ENCODE measurements at regions not wholly inside any gene's neighbourhood (a gene's known extent, or its start where the extent isn't known, plus 50 kb on each side); places are given as distances from the start of the nearest gene placed in this dataset.

- no peak for ATAC-seq
- TF ChIP-seq GLIS3 (CRISPR knock-in tag; IDR thresholded peaks at IDR 0.05) (no peak), ISL1 (CRISPR knock-in tag; IDR thresholded peaks at IDR 0.05) (no peak), CSDC2 (CRISPR knock-in tag; IDR thresholded peaks at IDR 0.05) (no peak), ZC3H10 (CRISPR knock-in tag; IDR thresholded peaks at IDR 0.05) (no peak), SNAI2 (CRISPR knock-in tag; IDR thresholded peaks at IDR 0.05) (no peak), TOX (CRISPR knock-in tag; IDR thresholded peaks at IDR 0.05; ENCODE audit: borderline replicate concordance) (no peak), PPARA (CRISPR knock-in tag; IDR thresholded peaks at IDR 0.05; ENCODE audit: borderline replicate concordance) (no peak), ZNF70 (CRISPR knock-in tag; IDR thresholded peaks at IDR 0.05) (no peak), RARB (CRISPR knock-in tag; IDR thresholded peaks at IDR 0.05) (no peak), OSR1 (CRISPR knock-in tag; IDR thresholded peaks at IDR 0.05) (no peak), ARNTL (CRISPR knock-in tag; IDR thresholded peaks at IDR 0.05; ENCODE audit: borderline replicate concordance, low read depth) (no peak), PATZ1 (CRISPR knock-in tag; IDR thresholded peaks at IDR 0.05; ENCODE audit: borderline replicate concordance) (no peak), ZNF8 (CRISPR knock-in tag; IDR thresholded peaks at IDR 0.05) (no peak), ZFP3 (CRISPR knock-in tag; IDR thresholded peaks at IDR 0.05) (no peak), ZFP30 (CRISPR knock-in tag; IDR thresholded peaks at IDR 0.05) (no peak), TSHZ2 (CRISPR knock-in tag; IDR thresholded peaks at IDR 0.05) (no peak), ZNF565 (CRISPR knock-in tag; conservative IDR thresholded peaks at IDR 0.05; ENCODE audit: low read depth) (no peak)
- TF ChIP-seq, protein P1, sequence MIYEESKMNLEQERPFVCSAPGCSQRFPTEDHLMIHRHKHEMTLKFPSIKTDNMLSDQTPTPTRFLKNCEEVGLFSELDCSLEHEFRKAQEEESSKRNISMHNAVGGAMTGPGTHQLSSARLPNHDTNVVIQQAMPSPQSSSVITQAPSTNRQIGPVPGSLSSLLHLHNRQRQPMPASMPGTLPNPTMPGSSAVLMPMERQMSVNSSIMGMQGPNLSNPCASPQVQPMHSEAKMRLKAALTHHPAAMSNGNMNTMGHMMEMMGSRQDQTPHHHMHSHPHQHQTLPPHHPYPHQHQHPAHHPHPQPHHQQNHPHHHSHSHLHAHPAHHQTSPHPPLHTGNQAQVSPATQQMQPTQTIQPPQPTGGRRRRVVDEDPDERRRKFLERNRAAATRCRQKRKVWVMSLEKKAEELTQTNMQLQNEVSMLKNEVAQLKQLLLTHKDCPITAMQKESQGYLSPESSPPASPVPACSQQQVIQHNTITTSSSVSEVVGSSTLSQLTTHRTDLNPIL (CRISPR knock-in tag; IDR thresholded peaks at IDR 0.05; ENCODE audit: low read depth): no peak
- TF ChIP-seq, protein P2, sequence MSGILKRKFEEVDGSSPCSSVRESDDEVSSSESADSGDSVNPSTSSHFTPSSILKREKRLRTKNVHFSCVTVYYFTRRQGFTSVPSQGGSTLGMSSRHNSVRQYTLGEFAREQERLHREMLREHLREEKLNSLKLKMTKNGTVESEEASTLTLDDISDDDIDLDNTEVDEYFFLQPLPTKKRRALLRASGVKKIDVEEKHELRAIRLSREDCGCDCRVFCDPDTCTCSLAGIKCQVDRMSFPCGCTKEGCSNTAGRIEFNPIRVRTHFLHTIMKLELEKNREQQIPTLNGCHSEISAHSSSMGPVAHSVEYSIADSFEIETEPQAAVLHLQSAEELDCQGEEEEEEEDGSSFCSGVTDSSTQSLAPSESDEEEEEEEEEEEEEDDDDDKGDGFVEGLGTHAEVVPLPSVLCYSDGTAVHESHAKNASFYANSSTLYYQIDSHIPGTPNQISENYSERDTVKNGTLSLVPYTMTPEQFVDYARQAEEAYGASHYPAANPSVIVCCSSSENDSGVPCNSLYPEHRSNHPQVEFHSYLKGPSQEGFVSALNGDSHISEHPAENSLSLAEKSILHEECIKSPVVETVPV (CRISPR knock-in tag; IDR thresholded peaks at IDR 0.05): no peak
Measured at GRCh38 chr6:73965539-73966029, 269.6 kb downstream of the CD109 start.

GRCh38 chr6:73964241-73964854 is 268.3 kb downstream of the CD109 start:
- ATAC-seq: no peak

DNA sequence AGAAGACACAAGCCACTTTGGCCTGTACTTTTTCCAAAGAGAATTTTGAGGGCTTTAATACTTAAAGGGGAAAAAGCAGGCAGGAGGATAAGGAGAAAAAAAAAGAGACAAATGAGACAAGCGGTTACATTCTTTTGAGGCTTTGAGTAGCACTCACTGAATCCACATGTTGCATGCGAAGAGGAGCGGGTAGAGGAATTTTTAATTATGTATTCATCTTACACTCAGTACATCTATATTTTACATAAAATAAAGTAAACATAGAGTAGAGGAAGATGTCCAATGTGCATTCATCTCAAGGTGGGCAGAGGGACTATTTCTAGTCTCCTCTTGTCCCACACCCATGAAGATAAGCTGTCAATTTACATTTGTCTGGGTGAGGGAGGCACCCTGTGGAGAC is 266.9 kb downstream of the CD109 start:
- TF ChIP-seq ZNF8 (CRISPR knock-in tag; IDR thresholded peaks at IDR 0.05): no peak
- no peak for ATAC-seq

More at GRCh38 chr6:73964241-73964854, 268.3 kb downstream of the CD109 start:
- TF ChIP-seq ZFP30 (CRISPR knock-in tag; IDR thresholded peaks at IDR 0.05): no peak

GRCh38 chr6:73956305-73956704 is 260.3 kb downstream of the CD109 start:
- ATAC-seq: no peak
- no peak for TF ChIP-seq RARB (CRISPR knock-in tag; IDR thresholded peaks at IDR 0.05)
- no peak for TF ChIP-seq ZFP30 (CRISPR knock-in tag; IDR thresholded peaks at IDR 0.05)
- TF ChIP-seq ZNF565 (CRISPR knock-in tag; conservative IDR thresholded peaks at IDR 0.05; ENCODE audit: low read depth): no peak
- TF ChIP-seq TSHZ2 (CRISPR knock-in tag; IDR thresholded peaks at IDR 0.05): no peak
- no peak for TF ChIP-seq CSDC2 (CRISPR knock-in tag; IDR thresholded peaks at IDR 0.05)
- TF ChIP-seq PPARA (CRISPR knock-in tag; IDR thresholded peaks at IDR 0.05; ENCODE audit: borderline replicate concordance): no peak
- TF ChIP-seq ISL1 (CRISPR knock-in tag; IDR thresholded peaks at IDR 0.05): no peak
- no peak for TF ChIP-seq ESRRG (CRISPR knock-in tag; IDR thresholded peaks at IDR 0.05)
- TF ChIP-seq ZNF8 (CRISPR knock-in tag; IDR thresholded peaks at IDR 0.05): no peak
- no peak for TF ChIP-seq ARNTL (CRISPR knock-in tag; IDR thresholded peaks at IDR 0.05; ENCODE audit: borderline replicate concordance, low read depth)
- no peak for TF ChIP-seq PATZ1 (CRISPR knock-in tag; IDR thresholded peaks at IDR 0.05; ENCODE audit: borderline replicate concordance)
- TF ChIP-seq OSR1 (CRISPR knock-in tag; IDR thresholded peaks at IDR 0.05): no peak
- no peak for TF ChIP-seq BACH2 (CRISPR knock-in tag; IDR thresholded peaks at IDR 0.05; ENCODE audit: borderline replicate concordance)
- no peak for TF ChIP-seq TOX (CRISPR knock-in tag; IDR thresholded peaks at IDR 0.05; ENCODE audit: borderline replicate concordance)
- no peak for TF ChIP-seq GLIS3 (CRISPR knock-in tag; IDR thresholded peaks at IDR 0.05)
- no peak for TF ChIP-seq ZC3H10 (CRISPR knock-in tag; IDR thresholded peaks at IDR 0.05)

Measured in SK-N-SH treated with all-trans-retinoic acid at 6 μM for 48 hours (cell line).